ENCODE measurements at regions not wholly inside any gene's neighbourhood (a gene's known extent, or its start where the extent isn't known, plus 50 kb on each side); places are given as distances from the start of the nearest gene placed in this dataset.

GRCh38 chr14:53539489-53540126 is 386.5 kb upstream of the DDHD1 start:
- H2AFZ ChIP-seq (ENCODE audit: low read length), result peak overlapping the region; percentile 80
- no peak overlapping the region for H3K4me3 ChIP-seq (ENCODE audit: extremely low read depth in 1 of 4, insufficient read depth in 2 of 4, low read depth in 3 of 4, low read length in 4 of 4)
- no peaks in the 10 kb centered on the region for H3K79me1 ChIP-seq (ENCODE audit: low read depth, low read length)
- no peaks in the 10 kb centered on the region for H3K9me3 ChIP-seq (ENCODE audit: insufficient read depth in 2 of 2, low read depth in 1 of 2, low read length in 1 of 2)
- no peak overlapping the region for H2BK12ac ChIP-seq (ENCODE audit: low read depth, low read length)
- no peak overlapping the region for H2BK120ac ChIP-seq (replicated peaks; ENCODE audit: low read depth, low read length)
- H3K9ac ChIP-seq (replicated peaks in 1 of 4; ENCODE audit: extremely low read depth in 1 of 4, low read depth in 3 of 4, low read length in 3 of 4), result no peak overlapping the region
- 35% methylated on average over 5 of the region's 5 CpGs; no CpG with 5 or more reads in 1 of the 2 experiments for WGBS, 2 experiments (ENCODE audit: extremely low coverage in 1 of 2, insufficient coverage in 1 of 2, insufficient read length in 1 of 2, insufficient replicate concordance in 2 of 2, low coverage in 1 of 2, low lambda C conversion rate in 2 of 2, missing lambda C conversion rate in 1 of 2)
- H3K79me2 ChIP-seq (ENCODE audit: control insufficient read depth in 1 of 2, insufficient read depth in 2 of 2, low read length in 2 of 2), result no peaks in the 10 kb centered on the region
- no peak overlapping the region for H2BK20ac ChIP-seq (ENCODE audit: low read length)
- H3K4ac ChIP-seq (replicated peaks; ENCODE audit: insufficient read length, low read depth, low read length), result no peak overlapping the region
- H3K36me3 ChIP-seq (ENCODE audit: control insufficient read depth in 2 of 4, insufficient read depth in 4 of 4, low read length in 3 of 4), result no peaks in the 10 kb centered on the region
- CTCF ChIA-PET (ENCODE audit: partially characterized antibody), result interaction anchor here (0.6 to 3.8 kb wide), 31 partner anchors 10 to 809 kb away, joined by 3 to 21 read pairs (median 3); no protein-coding TSS in a partner anchor
- no peaks in the 10 kb centered on the region for H3K23me2 ChIP-seq (ENCODE audit: low read depth, low read length)
- no peak overlapping the region for H3K18ac ChIP-seq (ENCODE audit: extremely low read depth, low read length)
- H3K27ac ChIP-seq (ENCODE audit: low read depth, low read length), result no peak overlapping the region
- no peak overlapping the region for H2AK5ac ChIP-seq (ENCODE audit: low read depth, low read length)
- no peaks in the 10 kb centered on the region for H3K4me1 ChIP-seq (replicated peaks in 1 of 4; ENCODE audit: control insufficient read depth in 3 of 4, insufficient read depth in 4 of 4, low read length in 3 of 4)
- H3K14ac ChIP-seq (ENCODE audit: insufficient read length), result no peak overlapping the region
- H4K5ac ChIP-seq (ENCODE audit: insufficient read length, low read depth, low read length), result no peak overlapping the region
- H3K56ac ChIP-seq (replicated peaks; ENCODE audit: insufficient read length, low read depth, low read length), result no peak overlapping the region
- H2BK5ac ChIP-seq (ENCODE audit: low read depth, low read length), result no peak overlapping the region
- no peak overlapping the region for H3K4me2 ChIP-seq (ENCODE audit: insufficient read depth in 1 of 2, low read depth in 2 of 2, low read length in 2 of 2)
- DNase-seq (ENCODE audit: low read depth in 1 of 2, low spot score in 2 of 2) (peak; percentile 70 to 91), FAIRE-seq (peak; percentile 86)
- no peaks in the 10 kb centered on the region for H3K27me3 ChIP-seq (replicated peaks in 1 of 4; ENCODE audit: control insufficient read depth in 3 of 4, extremely low read depth in 1 of 4, insufficient read depth in 3 of 4, low read length in 3 of 4)
- no peak overlapping the region for H2BK15ac ChIP-seq (ENCODE audit: low read length)
- no peak overlapping the region for H3K23ac ChIP-seq (ENCODE audit: insufficient read length)
- H4K8ac ChIP-seq (ENCODE audit: extremely low read depth, insufficient read depth, low read length), result no peak overlapping the region
- POLR2A ChIA-PET (ENCODE audit: partially characterized antibody), result no interaction called here
- H4K20me1 ChIP-seq (replicated peaks in 1 of 2; ENCODE audit: control insufficient read depth in 1 of 2, insufficient read depth in 2 of 2, low read length in 2 of 2), result no peaks in the 10 kb centered on the region
- no peak overlapping the region for H4K91ac ChIP-seq (replicated peaks; ENCODE audit: insufficient read length, low read length)
- no peak for TF ChIP-seq PHF8 (conservative IDR thresholded peaks at IDR 0.05; ENCODE audit: low read depth, low read length)
- no peak for TF ChIP-seq CREB1 (IDR thresholded peaks at IDR 0.05)
- TF ChIP-seq SUZ12 (IDR thresholded peaks at IDR 0.05; ENCODE audit: low read length), result no peak
- TF ChIP-seq RAD21 (IDR thresholded peaks at IDR 0.05 in 1 of 2, conservative IDR thresholded peaks at IDR 0.05 in 1 of 2; ENCODE audit: low read depth in 2 of 2, low read length in 2 of 2), result peak; percentile 96 to 97
- TF ChIP-seq RXRA (IDR thresholded peaks at IDR 0.05; ENCODE audit: insufficient read depth, low read depth, low read length), result no peak
- no peak for TF ChIP-seq POLR2A (IDR thresholded peaks at IDR 0.05; ENCODE audit: control extremely low read depth in 1 of 2, low read depth in 2 of 2, low read length in 2 of 2)
- TF ChIP-seq EZH2 (IDR thresholded peaks at IDR 0.05; ENCODE audit: low read depth, low read length, severe bottlenecking), result no peak
- TF ChIP-seq CTCF (IDR thresholded peaks at IDR 0.05; ENCODE audit: control extremely low read depth in 1 of 3, insufficient read depth in 1 of 3, low read depth in 1 of 3, low read length in 3 of 3), result peak; percentile 75 to 83 (median 82)
- TF ChIP-seq SP2 (IDR thresholded peaks at IDR 0.05; ENCODE audit: low read length), result no peak
- no peak for TF ChIP-seq KDM5A (IDR thresholded peaks at IDR 0.05; ENCODE audit: low read length)
- no peak for TF ChIP-seq EP300 (IDR thresholded peaks at IDR 0.05; ENCODE audit: borderline replicate concordance in 1 of 2, low read depth in 2 of 2, low read length in 2 of 2)

Measured in H1 (cell line).